Brain microvascular endothelial cell (primary cell): ENCODE measurements at regions not wholly inside any gene's neighbourhood (a gene's known extent, or its start where the extent isn't known, plus 50 kb on each side); places are given as distances from the start of the nearest gene placed in this dataset.
A peak's percentile ranks its signal among the peaks of the same experiment; 100 is the strongest.

Source experiments
- DNase-seq: peaks from one replicate; pipeline ENCODE4 v3.0.0-alpha.2; 2020
- H3K27ac ChIP-seq: fragments of 250-450 bp; sonication (Bioruptor Pico); 2 replicates; pipeline ENCODE4 v1.5.1; 2020; ENCODE audit warnings: mild to moderate bottlenecking, moderate library complexity
- H3K27me3 ChIP-seq: fragments of 250-450 bp; sonication (Bioruptor Pico); replicated peaks from 2 replicates; pipeline ENCODE4 v1.5.1; 2020; ENCODE audit warnings: mild to moderate bottlenecking
- H3K36me3 ChIP-seq: fragments of 250-450 bp; sonication (Bioruptor Pico); replicated peaks from 2 replicates; pipeline ENCODE4 v1.5.1; 2020; ENCODE audit warnings: mild to moderate bottlenecking
- H3K4me3 ChIP-seq: 2 replicates; pipeline ENCODE4 v1.5.1; 2011; ENCODE audit warnings: low read depth, mild to moderate bottlenecking, control low read depth, low read length, moderate library complexity
- in situ Hi-C: cut with HindIII; loops from 2 replicates; pipeline ENCODE4 v1.10.0; 2017; ENCODE audit warnings: low sequenced_read_pairs, low pct_ligation_motif_present
- TF ChIP-seq, protein P1 (sequence below): IDR thresholded peaks from 2 replicates; pipeline ENCODE4 v1.5.1; 2011; ENCODE audit warnings: low read depth, mild to moderate bottlenecking, moderate library complexity, low read length, control low read depth, inconsistent platforms; ENCODE audit errors: missing control alignments

DNA sequence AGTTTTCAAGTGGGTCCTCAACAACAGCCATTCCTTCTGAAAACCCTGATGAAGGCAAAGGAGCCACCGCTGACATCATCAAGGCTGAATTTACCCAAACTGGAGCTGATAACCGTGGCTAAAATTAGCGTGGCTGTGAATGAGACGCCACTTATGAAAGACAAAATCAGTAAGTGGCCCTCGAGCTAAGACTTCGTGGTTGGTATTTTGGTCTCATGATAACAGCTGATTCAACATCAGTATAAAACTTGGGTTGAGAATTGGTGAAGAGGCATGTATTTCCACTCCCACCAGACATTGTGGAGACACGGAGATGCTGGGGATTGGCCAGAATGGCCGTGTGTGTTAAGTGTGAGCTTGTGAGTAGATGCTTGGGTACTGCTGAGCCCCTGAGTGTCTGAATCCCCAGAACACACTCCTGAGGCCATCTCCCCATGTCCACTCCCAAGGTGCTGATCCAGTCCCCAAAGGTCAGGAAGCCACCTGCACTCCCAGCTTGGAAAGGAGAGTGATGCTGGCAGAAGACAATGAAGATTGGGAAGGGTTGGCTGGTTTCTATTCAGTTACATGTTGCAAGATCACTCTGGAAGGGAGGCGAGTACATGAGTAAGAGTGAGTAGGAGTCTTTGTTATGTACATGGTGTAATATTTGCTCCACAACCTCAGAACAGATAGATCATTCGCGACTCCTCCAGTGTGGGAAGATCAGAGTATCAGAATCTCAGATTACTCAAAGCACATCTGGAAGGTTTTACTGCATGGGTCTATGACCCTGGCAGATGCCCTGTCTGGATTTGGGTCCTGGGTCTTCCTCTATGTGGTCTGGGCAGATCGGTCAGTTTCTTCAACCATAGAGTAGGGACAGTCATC is 207.7 kb downstream of the HS3ST3A1 start:
- TF ChIP-seq, protein P1, sequence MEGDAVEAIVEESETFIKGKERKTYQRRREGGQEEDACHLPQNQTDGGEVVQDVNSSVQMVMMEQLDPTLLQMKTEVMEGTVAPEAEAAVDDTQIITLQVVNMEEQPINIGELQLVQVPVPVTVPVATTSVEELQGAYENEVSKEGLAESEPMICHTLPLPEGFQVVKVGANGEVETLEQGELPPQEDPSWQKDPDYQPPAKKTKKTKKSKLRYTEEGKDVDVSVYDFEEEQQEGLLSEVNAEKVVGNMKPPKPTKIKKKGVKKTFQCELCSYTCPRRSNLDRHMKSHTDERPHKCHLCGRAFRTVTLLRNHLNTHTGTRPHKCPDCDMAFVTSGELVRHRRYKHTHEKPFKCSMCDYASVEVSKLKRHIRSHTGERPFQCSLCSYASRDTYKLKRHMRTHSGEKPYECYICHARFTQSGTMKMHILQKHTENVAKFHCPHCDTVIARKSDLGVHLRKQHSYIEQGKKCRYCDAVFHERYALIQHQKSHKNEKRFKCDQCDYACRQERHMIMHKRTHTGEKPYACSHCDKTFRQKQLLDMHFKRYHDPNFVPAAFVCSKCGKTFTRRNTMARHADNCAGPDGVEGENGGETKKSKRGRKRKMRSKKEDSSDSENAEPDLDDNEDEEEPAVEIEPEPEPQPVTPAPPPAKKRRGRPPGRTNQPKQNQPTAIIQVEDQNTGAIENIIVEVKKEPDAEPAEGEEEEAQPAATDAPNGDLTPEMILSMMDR, result no peak
- in situ Hi-C loops, result no loop called here
- peak; percentile 72 for DNase-seq
- no peak overlapping the region for H3K4me3 ChIP-seq
- H3K27me3 ChIP-seq, result no peaks in the 10 kb centered on the region
- H3K36me3 ChIP-seq, result no peaks in the 10 kb centered on the region
- peak overlapping the region; percentile 43 for H3K27ac ChIP-seq

DNA sequence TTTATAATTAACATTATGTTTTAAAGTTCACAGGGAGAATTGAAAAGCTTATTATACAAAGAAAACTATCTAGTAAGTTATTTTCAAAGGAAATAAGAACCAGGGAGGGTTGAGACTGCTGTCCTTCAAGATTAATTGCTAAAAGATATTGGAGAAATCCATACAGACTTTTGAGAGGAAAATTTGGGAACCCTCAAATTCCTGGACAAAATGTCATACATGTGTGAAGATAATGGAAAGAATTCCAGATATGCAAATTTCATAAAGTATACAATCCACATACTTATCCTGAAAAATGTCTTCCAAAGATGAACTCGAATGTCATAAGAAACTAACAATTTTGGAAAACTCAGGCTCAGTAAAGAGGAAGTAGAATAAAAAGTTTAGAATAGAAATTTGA is 213.8 kb downstream of the HS3ST3A1 start:
- in situ Hi-C loops, result no loop called here
- no peak for DNase-seq
- TF ChIP-seq, protein P1, result no peak
- no peak overlapping the region for H3K27ac ChIP-seq
- H3K27me3 ChIP-seq, result no peaks in the 10 kb centered on the region
- no peaks in the 10 kb centered on the region for H3K36me3 ChIP-seq
- H3K4me3 ChIP-seq, result no peak overlapping the region

DNA sequence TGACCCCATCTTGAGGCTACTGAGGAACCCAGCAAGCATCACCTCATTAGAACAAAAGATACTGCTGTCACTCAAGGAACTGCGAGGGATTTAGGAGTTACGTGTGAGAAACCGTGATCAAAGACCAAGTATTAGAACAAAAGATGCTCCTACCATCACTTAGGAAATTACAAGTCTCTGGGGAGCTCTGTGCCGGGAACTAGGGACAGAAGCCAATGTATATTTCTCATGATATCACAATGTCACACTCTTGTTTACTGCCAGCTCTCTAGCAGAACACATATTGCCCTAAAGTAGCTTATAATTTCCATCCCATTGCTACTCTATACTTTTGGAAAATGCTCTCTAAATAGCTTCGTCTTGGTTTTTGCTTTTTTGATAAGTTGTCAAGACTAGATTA is 214.5 kb downstream of the HS3ST3A1 start:
- in situ Hi-C loops, result no loop called here
- TF ChIP-seq, protein P1, result no peak
- Histone ChIP-seq H3K27ac (no peak overlapping the region), H3K27me3 (no peaks in the 10 kb centered on the region), H3K36me3 (no peaks in the 10 kb centered on the region), H3K4me3 (no peak overlapping the region)
- DNase-seq, result no peak

DNA sequence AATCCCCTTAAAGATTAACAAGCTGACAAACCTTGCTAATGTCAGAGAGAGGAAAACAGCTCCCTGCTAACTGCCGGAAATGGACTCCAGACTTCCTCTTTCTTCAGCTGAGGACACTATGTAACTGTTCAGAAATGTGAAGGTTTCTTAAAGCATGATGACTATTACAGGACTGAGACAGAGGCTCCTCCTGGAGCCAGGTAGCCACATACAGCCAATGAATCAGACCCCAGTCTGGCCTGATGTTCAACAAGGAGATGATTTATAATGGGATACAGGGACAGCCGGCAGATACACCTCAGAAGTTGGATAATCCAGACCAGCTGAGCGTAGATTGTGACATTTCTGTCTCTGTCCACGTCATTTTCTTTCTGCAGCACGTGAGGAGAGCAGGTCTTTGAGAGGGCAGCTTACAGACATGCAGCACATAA is 216.2 kb downstream of the HS3ST3A1 start:
- no peak for DNase-seq
- in situ Hi-C loops, result no loop called here

DNA sequence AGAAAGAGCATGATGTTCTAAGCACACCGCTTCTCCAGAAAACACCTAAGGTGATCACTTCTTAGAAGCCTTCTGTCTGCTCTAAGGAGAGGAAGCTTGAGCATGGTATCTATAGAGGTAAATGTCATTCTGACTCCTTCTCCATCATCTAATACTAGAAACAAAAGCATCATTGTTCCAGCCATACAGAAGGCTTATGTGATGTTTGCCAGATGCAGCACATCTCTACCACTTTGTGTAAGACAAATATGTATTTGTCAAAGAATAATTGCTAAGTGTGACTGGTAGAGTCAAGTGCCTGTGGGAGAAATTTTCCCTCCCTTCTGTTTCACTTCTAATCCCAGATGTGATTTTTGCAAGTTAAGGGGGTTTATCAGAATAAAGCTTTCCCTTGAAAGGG is 217.1 kb downstream of the HS3ST3A1 start:
- no peaks in the 10 kb centered on the region for H3K27me3 ChIP-seq
- H3K27ac ChIP-seq, result no peak overlapping the region
- no peak for DNase-seq
- no peaks in the 10 kb centered on the region for H3K36me3 ChIP-seq
- no peak overlapping the region for H3K4me3 ChIP-seq
- in situ Hi-C loops, result no loop called here
- TF ChIP-seq, protein P1, result no peak

More for the DNA sequence above, 216.2 kb downstream of the HS3ST3A1 start:
- no peaks in the 10 kb centered on the region for H3K36me3 ChIP-seq
- H3K27ac ChIP-seq, result no peak overlapping the region
- TF ChIP-seq, protein P1, result no peak
- no peak overlapping the region for H3K4me3 ChIP-seq
- H3K27me3 ChIP-seq, result no peaks in the 10 kb centered on the region
